WTC11 (cell line): ENCODE measurements at regions not wholly inside any gene's neighbourhood (a gene's known extent, or its start where the extent isn't known, plus 50 kb on each side); places are given as distances from the start of the nearest gene placed in this dataset.

ENCODE experiments used
- ATAC-seq: fragments of 200-7000 bp; cut with Tn5 transposase; 2 replicates; pipeline ENCODE4 v1.10.0; 2021; ENCODE audit warnings: mild to moderate bottlenecking, moderate library complexity
- CTCF ChIA-PET: fragments of 300-600 bp; sonication (Branson Sonifier 250); formaldehyde crosslinking; loops from one replicate; lab custom pipeline; 2021; ENCODE audit warnings: antibody characterized with exemption; lab: Charles Lee
- POLR2A ChIA-PET: fragments of 350-600 bp; sonication (Branson Sonifier 250); formaldehyde crosslinking; loops from one replicate; lab custom pipeline; 2021; ENCODE audit warnings: antibody characterized with exemption; lab: Charles Lee
- DNase-seq: peaks from one replicate; pipeline ENCODE4 v3.0.0; 2021; ENCODE audit warnings: low spot score
- H3K27ac Mint-ChIP-seq: 2 replicates; pipeline ENCODE4 v1.8.0; 2021; ENCODE audit warnings: mixed read lengths
- H3K27me3 Mint-ChIP-seq: 2 replicates; pipeline ENCODE4 v1.8.0; 2021; ENCODE audit warnings: low read depth, mild to moderate bottlenecking, moderate library complexity, mixed read lengths
- H3K36me3 Mint-ChIP-seq: 2 replicates; pipeline ENCODE4 v1.8.0; 2021; ENCODE audit warnings: mixed read lengths
- H3K4me1 Mint-ChIP-seq: 2 replicates; pipeline ENCODE4 v1.8.0; 2022; ENCODE audit warnings: mixed read lengths
- H3K4me3 Mint-ChIP-seq: 2 replicates; pipeline ENCODE4 v1.8.0; 2021; ENCODE audit warnings: mild to moderate bottlenecking, moderate library complexity, mixed read lengths
- H3K9me3 Mint-ChIP-seq: 2 replicates; pipeline ENCODE4 v1.8.0; 2021; ENCODE audit warnings: mixed read lengths
- AR ChIP-seq: fragments of 250-450 bp; sonication (Bioruptor Pico); IDR thresholded peaks from 2 replicates; pipeline ENCODE4 v1.9.0; 2021; ENCODE audit warnings: mild to moderate bottlenecking
- ATF1 ChIP-seq: sonication (generic); formaldehyde crosslinking; IDR thresholded peaks from 2 replicates; pipeline ENCODE4 v1.8.1; 2023; ENCODE audit warnings: mild to moderate bottlenecking, moderate library complexity, missing genetic modification reagents
- CBFB ChIP-seq: sonication (generic); formaldehyde crosslinking; IDR thresholded peaks from 2 replicates; pipeline ENCODE4 v1.8.1; 2022; ENCODE audit warnings: mild to moderate bottlenecking, low read depth, missing genetic modification reagents
- CREB1 ChIP-seq: sonication (generic); formaldehyde crosslinking; IDR thresholded peaks from 2 replicates; pipeline ENCODE4 v1.8.0; 2023; ENCODE audit warnings: mild to moderate bottlenecking, missing genetic modification reagents
- CTCF ChIP-seq: fragments of 200-600 bp; IDR thresholded peaks from 2 replicates; pipeline ENCODE4 v1.8.0; 2022; ENCODE audit warnings: antibody characterized with exemption
- E2F1 ChIP-seq: sonication (generic); formaldehyde crosslinking; IDR thresholded peaks from 2 replicates; pipeline ENCODE4 v1.8.0; 2022; ENCODE audit warnings: mild to moderate bottlenecking, missing genetic modification reagents
- ERG ChIP-seq: fragments of 250-450 bp; sonication (Bioruptor Pico); IDR thresholded peaks from 2 replicates; pipeline ENCODE4 v1.8.0; 2021; ENCODE audit warnings: mild to moderate bottlenecking
- HMGXB4 ChIP-seq: sonication (generic); formaldehyde crosslinking; IDR thresholded peaks from 2 replicates; pipeline ENCODE4 v1.8.1; 2023; ENCODE audit warnings: mild to moderate bottlenecking, moderate library complexity, missing genetic modification reagents
- MXD4 ChIP-seq: fragments of 250-450 bp; sonication (Bioruptor Pico); IDR thresholded peaks from 2 replicates; pipeline ENCODE4 v1.8.0; 2021; ENCODE audit warnings: mild to moderate bottlenecking, moderate library complexity, borderline replicate concordance
- NFE2L1 ChIP-seq: sonication (generic); formaldehyde crosslinking; IDR thresholded peaks from 2 replicates; pipeline ENCODE4 v1.8.1; 2023; ENCODE audit warnings: missing genetic modification reagents
- OVOL2 ChIP-seq: fragments of 250-450 bp; sonication (Bioruptor Pico); IDR thresholded peaks from 2 replicates; pipeline ENCODE4 v1.9.0; 2021; ENCODE audit warnings: mild to moderate bottlenecking, borderline replicate concordance
- PREB ChIP-seq: sonication (generic); formaldehyde crosslinking; IDR thresholded peaks from 2 replicates; pipeline ENCODE4 v1.8.1; 2022; ENCODE audit warnings: mild to moderate bottlenecking, missing genetic modification reagents, moderate library complexity, borderline replicate concordance
- STAT6 ChIP-seq: sonication (generic); formaldehyde crosslinking; conservative IDR thresholded peaks from 2 replicates; pipeline ENCODE4 v1.8.1; 2023; ENCODE audit warnings: mild to moderate bottlenecking, low read depth, missing genetic modification reagents, moderate library complexity
- ZMAT4 ChIP-seq: fragments of 250-450 bp; sonication (Bioruptor Pico); IDR thresholded peaks from 2 replicates; pipeline ENCODE4 v1.9.0; 2021; ENCODE audit warnings: mild to moderate bottlenecking
- ZNF138 ChIP-seq: sonication (generic); formaldehyde crosslinking; conservative IDR thresholded peaks from 2 replicates; pipeline ENCODE4 v1.8.1; 2022; ENCODE audit warnings: mild to moderate bottlenecking, moderate library complexity, missing genetic modification reagents
- ZNF232 ChIP-seq: sonication (generic); formaldehyde crosslinking; IDR thresholded peaks from 2 replicates; pipeline ENCODE4 v1.8.0; 2022; ENCODE audit warnings: mild to moderate bottlenecking, missing genetic modification reagents
- ZNF671 ChIP-seq: fragments of 250-450 bp; sonication (Bioruptor Pico); IDR thresholded peaks from 2 replicates; pipeline ENCODE4 v1.8.0; 2021; ENCODE audit warnings: mild to moderate bottlenecking

- TF ChIP-seq ZMAT4 (CRISPR knock-in tag) (no peak), ZNF232 (CRISPR knock-in tag) (no peak), MXD4 (CRISPR knock-in tag) (no peak), AR (CRISPR knock-in tag) (no peak), STAT6 (no peak), E2F1 (CRISPR knock-in tag) (no peak), ERG (CRISPR knock-in tag) (no peak), HMGXB4 (CRISPR knock-in tag) (no peak)
These were observed 56.3 kb downstream of the TMEM174 start (continued) for GRCh38 chr5:73229271-73229670.

- Mint-ChIP-seq H3K27me3 (peaks cover 79% of the 10 kb centered on the region), H3K27ac (no peak overlapping the region), H3K4me1 (peaks cover 28% of the 10 kb centered on the region), H3K36me3 (no peaks in the 10 kb centered on the region), H3K9me3 (no peaks in the 10 kb centered on the region), H3K4me3 (no peak overlapping the region)
- ATAC-seq: no peak
- ChIA-PET POLR2A (no interaction called here), CTCF (interaction anchor here (1.1 to 3.2 kb wide), 2 partner anchors 10 to 12 kb away, joined by 4 to 20 read pairs; no protein-coding TSS in a partner anchor)
- DNase-seq: no peak
- no peak for TF ChIP-seq ZNF671 (CRISPR knock-in tag)
- TF ChIP-seq ATF1 (CRISPR knock-in tag): no peak
- no peak for TF ChIP-seq PREB (CRISPR knock-in tag)
- no peak for TF ChIP-seq CBFB (CRISPR knock-in tag)
- no peak for TF ChIP-seq CTCF
- TF ChIP-seq ZNF138 (CRISPR knock-in tag): no peak
- TF ChIP-seq OVOL2 (CRISPR knock-in tag): no peak
- no peak for TF ChIP-seq ERG (CRISPR knock-in tag)
- TF ChIP-seq CREB1 (CRISPR knock-in tag): no peak
- no peak for TF ChIP-seq NFE2L1
- no peak for TF ChIP-seq ZMAT4 (CRISPR knock-in tag)
- no peak for TF ChIP-seq E2F1 (CRISPR knock-in tag)
These were observed 55.1 kb downstream of the TMEM174 start for GRCh38 chr5:73228052-73228451.
